Body of pancreas (tissue), 4 donors: ENCODE measurements at regions not wholly inside any gene's neighbourhood (a gene's known extent, or its start where the extent isn't known, plus 50 kb on each side); places are given as distances from the start of the nearest gene placed in this dataset.

ENCODE experiments used
- ATAC-seq: fragments of 150-250 bp; one replicate; pipeline ENCODE4 v1.9.1; 2016
- DNase-seq, 4 donors: peaks; one replicate each; pipeline ENCODE4 v3.0.0-alpha.2; 2019
- H3K27ac ChIP-seq, 4 donors: fragments of 200-600 bp; sonication (generic); 1 replicate in 3 of 4; 2 replicates in 1 of 4; pipeline versions ENCODE4 v1.5.1 to v1.6.1; 2016 to 2019; ENCODE audit warnings: mild to moderate bottlenecking in 1 of 4, mixed read lengths in 1 of 4, moderate library complexity in 1 of 4
- H3K27me3 ChIP-seq, 2 donors: fragments of 200-600 bp; sonication (generic); one replicate each; pipeline ENCODE4 v1.6.0; 2016; ENCODE audit warnings: mild to moderate bottlenecking in 1 of 2
- H3K36me3 ChIP-seq, 2 donors: fragments of 200-600 bp; sonication (generic); replicated peaks in 1 of 2; 2 replicates each; pipeline ENCODE4 v1.5.1; 2016; ENCODE audit warnings: low read depth in 2 of 2; ENCODE audit not compliant: insufficient read depth in 1 of 2
- H3K4me1 ChIP-seq: fragments of 200-600 bp; sonication (generic); one replicate; pipeline ENCODE4 v1.6.0; 2016
- H3K4me3 ChIP-seq, 2 donors: fragments of 200-600 bp; sonication (generic); 1 replicate in 1 of 2; 2 replicates in 1 of 2; pipeline ENCODE4 v1.5.1; 2016 to 2019
- H3K9me3 ChIP-seq, 3 donors: fragments of 200-600 bp; sonication (generic); 1 replicate in 2 of 3; 2 replicates in 1 of 3; pipeline ENCODE4 v1.5.1; 2016
- CTCF ChIP-seq, 7 experiments: fragments of 450-650 bp in 4 of 7; fragments of 200-600 bp in 3 of 7; sonication (generic) in 3 of 7; IDR thresholded peaks; one replicate each; pipeline ENCODE4 v1.5.1; 2016 to 2019; ENCODE audit warnings: antibody characterized with exemption in 7 of 7
- POLR2A ChIP-seq, 3 donors: fragments of 450-650 bp; IDR thresholded peaks; one replicate each; pipeline ENCODE4 v1.6.1; 2016; ENCODE audit warnings: antibody characterized with exemption in 3 of 3, mild to moderate bottlenecking in 2 of 3
- WGBS, 2 donors: methylation state at CpG; one replicate each; pipeline ENCODE4 v1.1.5; 2017; 5-methylcytosine and 5-hydroxymethylcytosine counted together
- intact Hi-C: fragments of 100-400 bp; cut with DNase I; formaldehyde crosslinking; loops from one replicate; pipeline ENCODE4 v1.15.1; 2023

- DNase-seq (no peak), ATAC-seq (no peak)
- H3K27me3 ChIP-seq = no peaks in the 10 kb centered on the region
- no peaks in the 10 kb centered on the region for H3K36me3 ChIP-seq
- intact Hi-C loops = no loop called here
- no peak overlapping the region for H3K4me3 ChIP-seq
- H3K27ac ChIP-seq = no peak overlapping the region
- H3K4me1 ChIP-seq = no peaks in the 10 kb centered on the region
- TF ChIP-seq CTCF (IDR thresholded peaks at IDR 0.05) (no peak), POLR2A (IDR thresholded peaks at IDR 0.05) (no peak)
- no peaks in the 10 kb centered on the region for H3K9me3 ChIP-seq
- WGBS, 2 donors = 44 to 46% methylated on average over 2 of the region's 2 CpGs
These were observed 1065.2 kb upstream of the CNTN5 start for GRCh38 chr11:97955595-97955994.

DNA sequence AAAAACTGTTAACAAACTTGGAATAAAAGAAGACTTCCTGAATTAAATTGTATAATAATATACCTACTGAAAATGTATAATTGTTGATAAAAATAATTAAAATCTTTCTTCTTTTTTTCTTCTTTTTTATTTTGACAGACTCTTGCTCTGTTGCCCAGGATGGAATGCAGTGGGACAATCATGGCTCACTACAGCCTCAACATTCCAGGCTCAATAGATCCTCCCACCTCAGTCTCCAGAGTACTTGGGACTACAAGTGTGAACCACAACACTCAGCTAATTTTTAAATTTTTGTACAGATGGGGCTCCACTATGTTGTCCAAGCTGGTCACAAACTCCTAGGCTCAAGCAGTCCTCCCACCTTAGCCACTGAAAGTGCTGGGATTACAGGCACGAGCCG, 1063.8 kb upstream of the CNTN5 start:
- 23 to 26% methylated on average over 2 of the region's 2 CpGs for WGBS, 2 donors
- Histone ChIP-seq H3K27ac (no peak overlapping the region), H3K4me3 (no peak overlapping the region), H3K27me3 (no peaks in the 10 kb centered on the region), H3K9me3 (no peaks in the 10 kb centered on the region), H3K36me3 (no peaks in the 10 kb centered on the region), H3K4me1 (no peaks in the 10 kb centered on the region)
- ATAC-seq = no peak
- TF ChIP-seq POLR2A (IDR thresholded peaks at IDR 0.05) = no peak
- no peak for TF ChIP-seq CTCF (IDR thresholded peaks at IDR 0.05)
- intact Hi-C loops = no loop called here
- no peak for DNase-seq

GRCh38 chr11:97961431-97961830, 1059.3 kb upstream of the CNTN5 start:
- Histone ChIP-seq H3K36me3 (no peaks in the 10 kb centered on the region), H3K9me3 (no peaks in the 10 kb centered on the region), H3K27ac (no peak overlapping the region), H3K27me3 (no peaks in the 10 kb centered on the region), H3K4me3 (no peak overlapping the region), H3K4me1 (no peaks in the 10 kb centered on the region)
- TF ChIP-seq POLR2A (IDR thresholded peaks at IDR 0.05) (no peak), CTCF (IDR thresholded peaks at IDR 0.05) (no peak)
- ATAC-seq = no peak
- intact Hi-C loops = no loop called here
- WGBS, 2 donors = 66 to 75% methylated on average over 4 of the region's 4 CpGs
- no peak for DNase-seq

DNA sequence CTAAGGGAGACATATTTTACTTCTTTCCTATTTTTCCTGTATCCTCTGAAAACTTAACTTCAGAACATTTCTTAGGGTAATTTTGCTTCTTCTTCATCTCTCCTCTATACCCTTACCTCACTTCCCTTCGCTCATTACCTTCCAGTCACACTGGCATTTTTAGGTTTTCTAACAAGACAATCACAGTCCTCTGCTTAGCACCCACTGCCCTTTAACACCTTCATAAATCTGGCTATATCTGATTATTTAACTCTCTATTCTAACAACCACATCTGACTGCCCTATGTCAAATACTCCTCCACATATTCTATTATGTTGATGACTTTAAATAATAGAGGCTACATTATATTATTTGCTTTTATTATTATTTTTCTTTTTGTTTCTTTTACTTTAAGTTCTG, 1058.0 kb upstream of the CNTN5 start:
- Histone ChIP-seq H3K27ac (no peak overlapping the region), H3K36me3 (no peaks in the 10 kb centered on the region), H3K27me3 (no peaks in the 10 kb centered on the region), H3K9me3 (no peaks in the 10 kb centered on the region), H3K4me3 (no peak overlapping the region), H3K4me1 (no peaks in the 10 kb centered on the region)
- TF ChIP-seq CTCF (IDR thresholded peaks at IDR 0.05) (no peak), POLR2A (IDR thresholded peaks at IDR 0.05) (no peak)
- DNase-seq (no peak), ATAC-seq (no peak)
- 0% methylated on average over 1 of the region's 1 CpG for WGBS, 2 donors
- intact Hi-C loops = no loop called here

DNA sequence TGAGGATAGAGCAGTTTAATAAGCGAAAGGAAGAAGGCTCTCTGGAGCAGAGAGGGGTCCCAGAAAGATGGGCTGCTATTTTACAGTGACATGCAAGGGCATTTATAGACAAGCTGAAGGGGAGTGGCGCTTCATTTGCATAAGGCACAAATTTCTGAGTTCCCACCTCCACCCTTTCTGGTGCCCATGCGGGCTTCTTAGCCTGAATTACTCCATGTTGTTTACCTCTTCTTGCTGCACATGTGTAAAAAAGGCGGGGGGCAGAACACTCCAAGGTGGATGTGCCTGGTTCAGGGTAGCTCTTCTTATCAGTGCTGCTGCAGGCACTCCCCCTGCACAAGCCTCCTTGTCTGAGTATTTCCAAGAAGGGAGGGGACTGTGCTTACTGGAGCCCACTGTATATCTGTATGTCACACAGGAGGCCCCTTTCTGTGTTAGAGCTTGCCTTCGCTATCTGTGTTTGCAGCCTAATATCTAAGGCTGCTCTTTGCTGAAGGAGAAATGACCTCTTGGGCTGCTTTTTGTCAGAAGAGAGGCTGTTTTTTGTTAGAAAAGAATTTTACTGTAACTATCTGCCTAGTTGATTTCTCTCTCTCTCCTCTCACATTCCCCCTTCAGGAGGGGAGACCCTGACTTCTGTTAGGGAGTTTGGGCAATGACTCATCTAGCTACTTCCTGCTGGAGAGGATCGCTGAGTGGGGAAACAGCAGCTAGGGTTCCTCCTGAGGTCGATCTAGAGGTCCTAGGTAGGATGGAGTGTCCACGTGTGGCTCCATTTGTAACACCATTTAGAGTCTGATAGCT, 1057.0 kb upstream of the CNTN5 start:
- no peaks in the 10 kb centered on the region for H3K9me3 ChIP-seq
- ATAC-seq (no peak), DNase-seq (no peak)
- TF ChIP-seq CTCF (IDR thresholded peaks at IDR 0.05) = no peak
- H3K27ac ChIP-seq = no peak overlapping the region
- no peaks in the 10 kb centered on the region for H3K27me3 ChIP-seq
- no peak overlapping the region for H3K4me3 ChIP-seq
- H3K36me3 ChIP-seq = no peaks in the 10 kb centered on the region
- no peaks in the 10 kb centered on the region for H3K4me1 ChIP-seq
- 51 to 66% methylated on average over 8 of the region's 8 CpGs for WGBS, 2 donors
- intact Hi-C loops = no loop called here
